ENCODE measurements at regions not wholly inside any gene's neighbourhood (a gene's known extent, or its start where the extent isn't known, plus 50 kb on each side); places are given as distances from the start of the nearest gene placed in this dataset.

DNA sequence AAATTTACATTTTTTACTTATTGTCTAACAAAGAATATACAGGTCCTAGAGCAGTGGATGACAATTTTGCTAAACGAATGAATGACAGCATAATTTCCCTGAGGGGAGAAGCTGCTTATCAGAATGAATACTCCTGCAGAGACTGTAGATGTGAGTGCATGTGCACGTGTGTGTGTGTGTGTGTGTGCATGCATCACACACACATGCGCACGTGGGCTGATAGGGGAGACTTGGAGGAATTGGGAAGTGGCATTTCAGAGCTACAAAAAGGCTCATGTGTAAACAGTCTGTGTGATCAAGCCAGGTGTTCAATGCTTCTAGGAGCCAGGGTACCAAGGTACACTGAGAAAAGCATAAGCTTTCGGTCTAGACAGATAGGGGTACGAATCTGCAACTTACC lies 93.5 kb upstream of the SASH1 start:
- DNase-seq (ENCODE audit: low spot score), result no peak

DNA sequence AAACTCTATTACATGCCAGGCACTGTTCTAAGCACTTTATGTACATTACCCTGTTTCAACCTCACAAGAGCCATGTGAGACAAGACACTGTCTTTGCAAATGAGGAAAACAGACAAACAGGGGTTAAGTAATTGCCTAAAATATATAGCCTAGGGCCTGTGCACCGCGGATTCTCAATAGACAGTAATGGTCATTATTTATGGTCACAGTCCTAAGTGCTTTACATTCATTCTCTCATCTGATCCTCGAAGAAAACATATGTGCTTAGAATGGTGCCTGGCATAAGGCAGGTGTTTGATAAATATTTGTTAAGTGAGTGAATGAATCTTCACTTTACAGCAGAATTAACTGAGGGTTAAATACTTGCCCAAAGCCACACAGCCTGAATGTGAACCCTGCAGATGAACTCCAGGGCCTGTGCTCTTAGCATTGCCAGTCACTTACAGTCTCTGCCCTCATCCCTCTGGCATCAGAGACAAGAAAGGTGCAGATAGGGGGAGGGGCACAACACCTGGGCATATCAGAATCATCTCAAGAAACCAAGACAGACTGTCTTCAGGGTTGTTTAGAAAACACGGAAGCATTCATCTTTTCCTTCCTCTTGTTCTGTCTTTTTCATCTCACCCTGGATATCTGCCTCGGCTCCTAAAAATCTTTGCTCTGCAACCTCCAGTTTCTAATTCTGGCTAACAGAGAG lies 92.8 kb upstream of the SASH1 start:
- DNase-seq (ENCODE audit: low spot score), result no peak

DNA sequence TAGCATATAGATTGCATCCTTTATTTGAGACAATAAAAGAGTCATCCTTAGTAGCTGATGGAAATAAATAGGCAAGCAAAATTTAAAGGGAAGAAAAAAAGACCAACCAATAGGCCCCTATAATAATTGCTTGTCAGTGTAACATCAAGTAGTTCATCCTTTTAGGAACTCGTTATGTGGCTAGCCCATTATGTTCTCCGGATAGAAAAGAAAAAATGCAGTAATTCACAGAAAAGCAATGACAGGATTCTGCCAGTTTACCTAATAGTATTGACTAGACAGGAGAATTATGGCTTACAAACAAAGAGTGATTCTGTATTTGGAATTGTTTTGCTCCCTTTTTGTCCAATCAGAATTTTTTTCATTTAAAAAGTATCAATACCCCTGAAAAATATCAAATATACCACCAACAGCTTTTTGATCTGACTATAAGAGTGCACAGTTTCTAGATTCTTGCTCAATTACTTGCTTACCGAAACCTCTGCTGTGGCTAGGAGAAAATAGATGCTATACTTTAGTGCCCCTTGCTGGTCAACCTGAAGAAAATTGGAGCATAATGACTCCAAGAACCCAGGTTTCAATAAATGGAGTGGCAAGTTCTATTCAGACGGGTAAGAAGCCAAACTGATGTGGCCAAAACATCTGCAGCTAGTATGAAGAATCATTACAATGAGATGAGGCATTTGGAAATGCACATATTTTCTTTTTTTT lies 91.5 kb upstream of the SASH1 start:
- no peak for DNase-seq (ENCODE audit: low spot score)

DNA sequence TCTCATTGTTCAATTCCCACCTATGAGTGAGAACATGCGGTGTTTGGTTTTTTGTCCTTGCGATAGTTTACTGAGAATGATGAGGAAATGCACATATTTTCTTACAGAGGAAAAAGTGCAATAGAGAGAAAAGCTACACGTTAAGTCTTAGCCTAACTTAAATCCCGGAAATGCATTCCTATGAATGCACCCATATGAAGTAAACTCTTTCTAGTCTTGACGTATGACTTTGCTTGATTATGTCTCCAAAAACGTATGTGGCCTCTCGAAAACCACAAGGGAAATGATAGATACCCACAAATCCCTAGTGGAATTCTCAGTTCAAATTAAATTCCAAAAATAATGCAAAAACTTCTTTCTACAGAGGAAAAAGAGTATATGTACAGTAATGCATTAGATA lies 90.7 kb upstream of the SASH1 start:
- no peak for DNase-seq (ENCODE audit: low spot score)

DNA sequence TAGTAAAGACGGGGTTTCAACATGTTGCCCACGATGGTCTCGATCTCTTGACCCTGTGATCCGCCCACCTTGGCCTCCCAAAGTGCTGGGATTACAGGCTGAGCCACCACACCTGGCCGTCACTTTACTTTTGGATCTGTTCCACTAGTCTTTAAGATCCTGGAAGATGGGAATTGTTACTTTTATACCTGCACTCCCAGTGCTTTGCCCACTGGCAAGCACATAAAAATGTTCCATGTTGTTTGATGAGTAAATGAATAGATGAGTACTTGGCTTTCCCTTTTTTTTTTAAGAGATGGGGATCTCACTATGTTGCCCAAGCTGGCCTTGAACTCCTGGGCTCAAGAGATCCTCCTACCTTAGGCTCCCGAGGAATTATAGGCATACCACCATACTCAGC lies 84.8 kb upstream of the SASH1 start:
- no peak for DNase-seq (ENCODE audit: low spot score)

DNA sequence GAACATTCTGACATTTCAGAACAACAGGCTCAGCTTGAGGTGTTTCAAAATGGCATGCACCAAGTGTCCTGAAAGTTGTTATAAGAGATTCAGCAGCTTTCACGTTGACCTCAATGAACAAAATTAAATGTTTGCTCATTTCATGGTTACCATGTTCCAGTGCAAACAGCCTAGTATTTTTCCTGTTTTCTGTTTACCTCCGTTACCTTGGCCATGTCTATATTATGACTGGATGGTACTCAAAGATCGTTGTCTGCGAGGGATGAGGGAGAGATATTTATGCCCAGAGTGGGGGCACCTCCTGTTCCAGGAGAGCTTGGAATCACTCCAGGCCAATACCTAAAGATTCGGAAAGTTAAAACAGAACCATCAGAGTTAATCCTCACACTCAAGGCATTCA lies 83.8 kb upstream of the SASH1 start:
- no peak for DNase-seq (ENCODE audit: low spot score)

DNA sequence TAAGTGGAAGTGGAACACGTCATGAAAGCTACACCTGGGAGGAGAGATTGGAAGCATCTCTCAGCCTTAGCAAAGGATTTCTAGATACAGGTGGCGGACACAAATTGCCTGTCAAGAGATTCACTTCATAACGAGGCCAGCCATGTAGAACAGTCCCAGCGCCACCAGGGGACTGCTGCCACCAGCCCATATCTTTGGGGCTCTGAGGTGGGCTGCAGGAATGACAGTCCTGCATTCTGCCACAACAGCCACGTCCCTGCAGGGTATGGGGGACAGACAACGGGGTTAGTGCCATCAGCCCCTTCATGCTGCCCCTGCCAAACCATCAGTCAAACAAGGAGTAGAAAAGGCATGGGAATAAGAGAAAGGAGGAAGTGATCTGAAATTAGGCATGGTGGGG lies 81.2 kb upstream of the SASH1 start:
- no peak for DNase-seq (ENCODE audit: low spot score)

DNA sequence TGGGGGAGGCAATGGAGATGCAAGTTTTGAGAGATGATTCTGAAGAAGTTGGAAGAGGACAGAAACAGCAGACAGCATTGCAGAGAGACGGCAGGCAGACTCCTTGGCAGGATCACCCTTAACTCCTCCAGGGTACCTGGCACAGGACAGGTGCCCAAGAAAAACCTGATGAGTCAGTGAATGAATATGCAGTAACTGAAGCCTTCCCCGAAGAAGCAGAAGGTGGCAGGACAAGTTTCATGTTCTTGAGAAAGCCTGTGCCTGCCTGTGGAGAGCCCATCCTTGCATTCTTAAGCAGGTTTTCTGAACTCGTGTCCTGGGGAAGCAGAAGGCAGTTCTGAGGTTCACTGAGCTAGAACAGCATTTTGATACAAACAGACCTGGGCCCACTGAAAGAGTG lies 79.6 kb upstream of the SASH1 start:
- DNase-seq (ENCODE audit: low spot score), result no peak

DNA sequence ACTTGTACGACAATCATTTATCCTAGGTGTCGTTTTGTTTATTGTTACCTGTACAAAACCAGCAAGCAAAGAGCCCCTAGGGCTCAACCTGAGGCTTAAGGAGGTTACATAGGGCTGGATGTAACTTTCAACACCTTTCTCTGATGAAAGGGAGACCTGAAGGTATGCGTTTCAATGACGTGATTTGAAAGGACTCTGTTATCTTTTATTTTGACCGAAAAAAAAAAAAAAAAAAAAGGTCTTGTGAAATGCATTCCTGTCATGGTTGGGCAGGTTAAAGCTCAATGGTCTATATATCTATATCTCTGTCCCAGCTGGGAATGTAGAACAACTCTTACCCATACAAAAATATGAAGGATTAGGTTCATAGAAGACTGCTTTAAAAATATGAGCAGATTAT lies 78.7 kb upstream of the SASH1 start:
- no peak for DNase-seq (ENCODE audit: low spot score)

DNA sequence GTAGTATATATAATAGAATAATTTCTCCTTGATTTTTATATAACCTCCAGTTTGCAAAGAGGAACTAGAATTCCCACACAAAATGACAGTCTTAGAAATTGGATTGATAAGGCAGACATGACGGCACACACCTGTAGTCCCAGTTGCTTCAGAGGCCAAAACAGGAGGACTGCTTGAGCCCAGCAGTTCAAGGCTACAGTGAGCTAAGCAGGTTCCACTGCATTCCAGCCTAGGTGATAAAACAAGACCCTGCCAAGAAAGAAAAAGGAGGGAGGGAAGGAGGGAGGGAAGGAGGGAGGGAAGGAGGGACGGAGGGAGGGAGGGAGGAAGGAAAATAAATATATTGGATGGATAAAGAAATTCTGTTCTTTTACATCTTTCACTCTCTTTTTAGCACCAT lies 77.6 kb upstream of the SASH1 start:
- DNase-seq (ENCODE audit: low spot score), result no peak

DNA sequence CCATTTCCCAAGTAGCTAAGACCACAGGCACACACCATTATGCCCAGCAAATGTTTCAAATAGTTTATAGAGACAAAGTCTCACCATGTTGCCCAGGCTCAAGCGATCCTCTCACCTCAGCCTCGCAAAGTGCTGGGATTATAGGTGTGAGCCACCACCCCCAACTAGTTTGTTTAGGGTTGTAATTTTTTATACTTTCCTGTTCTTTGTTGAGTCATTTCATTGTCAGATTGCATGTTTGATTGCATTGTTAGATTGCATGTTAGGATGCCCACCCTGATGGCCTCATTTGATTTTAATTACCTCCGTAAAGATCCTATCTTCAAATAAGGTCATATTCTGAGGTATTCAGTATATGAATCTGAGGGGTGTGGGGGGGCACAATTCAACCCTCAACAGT lies 73.3 kb upstream of the SASH1 start:
- no peak for DNase-seq (ENCODE audit: low spot score)

DNA sequence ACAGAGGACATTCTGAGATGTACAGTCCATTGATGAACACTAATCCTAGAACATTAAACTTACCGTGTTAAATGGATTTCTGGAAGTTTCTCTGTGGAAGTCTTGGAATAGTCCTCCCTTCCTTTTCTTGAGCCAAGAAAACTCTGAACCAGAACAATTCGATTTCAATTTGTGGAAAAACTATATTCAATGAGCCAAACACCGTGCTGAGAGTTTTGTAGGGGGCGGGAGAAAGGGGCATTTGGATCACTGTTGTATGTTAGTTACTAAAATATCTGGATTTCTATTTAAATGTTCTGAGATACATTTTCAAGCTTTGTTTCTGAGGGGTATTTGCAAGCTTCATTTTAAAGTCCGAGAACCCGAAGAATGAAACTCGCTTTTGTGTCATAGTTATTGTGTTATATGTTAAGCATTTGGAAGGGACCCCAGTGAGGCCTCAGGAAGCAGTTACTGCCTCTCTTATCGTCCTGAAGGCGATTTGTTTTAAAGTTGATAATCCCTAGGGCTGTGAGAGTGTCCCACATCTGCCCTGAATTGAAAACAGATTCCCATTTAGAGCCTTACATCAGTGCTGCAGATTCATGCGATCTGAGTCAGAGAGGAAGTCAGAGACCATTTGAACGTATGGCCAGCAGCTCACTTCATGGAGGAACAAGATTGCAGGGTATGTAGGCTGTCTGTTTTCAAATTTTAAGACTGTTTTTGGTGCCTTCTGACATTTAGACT lies 70.8 kb upstream of the SASH1 start:
- DNase-seq (ENCODE audit: low spot score), result no peak

DNA sequence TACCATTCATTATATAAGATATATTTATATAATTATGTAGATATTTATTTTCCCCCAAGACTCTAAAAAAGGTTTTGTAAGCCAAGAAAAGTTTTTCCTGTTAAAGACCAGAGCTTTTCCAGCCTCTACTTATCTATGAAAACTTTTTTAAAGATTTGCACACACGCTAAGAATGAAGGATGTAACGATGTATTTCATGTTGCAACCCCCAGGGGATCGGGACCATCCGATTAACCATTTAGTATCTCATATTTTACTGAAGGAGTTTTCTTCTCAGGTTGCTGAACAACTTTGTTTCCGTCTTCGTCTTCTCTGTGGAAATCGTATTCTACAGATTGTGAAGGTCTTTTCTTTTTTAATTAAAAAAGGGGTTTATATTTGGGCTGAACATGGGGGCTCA lies 70.0 kb upstream of the SASH1 start:
- no peak for DNase-seq (ENCODE audit: low spot score)

DNA sequence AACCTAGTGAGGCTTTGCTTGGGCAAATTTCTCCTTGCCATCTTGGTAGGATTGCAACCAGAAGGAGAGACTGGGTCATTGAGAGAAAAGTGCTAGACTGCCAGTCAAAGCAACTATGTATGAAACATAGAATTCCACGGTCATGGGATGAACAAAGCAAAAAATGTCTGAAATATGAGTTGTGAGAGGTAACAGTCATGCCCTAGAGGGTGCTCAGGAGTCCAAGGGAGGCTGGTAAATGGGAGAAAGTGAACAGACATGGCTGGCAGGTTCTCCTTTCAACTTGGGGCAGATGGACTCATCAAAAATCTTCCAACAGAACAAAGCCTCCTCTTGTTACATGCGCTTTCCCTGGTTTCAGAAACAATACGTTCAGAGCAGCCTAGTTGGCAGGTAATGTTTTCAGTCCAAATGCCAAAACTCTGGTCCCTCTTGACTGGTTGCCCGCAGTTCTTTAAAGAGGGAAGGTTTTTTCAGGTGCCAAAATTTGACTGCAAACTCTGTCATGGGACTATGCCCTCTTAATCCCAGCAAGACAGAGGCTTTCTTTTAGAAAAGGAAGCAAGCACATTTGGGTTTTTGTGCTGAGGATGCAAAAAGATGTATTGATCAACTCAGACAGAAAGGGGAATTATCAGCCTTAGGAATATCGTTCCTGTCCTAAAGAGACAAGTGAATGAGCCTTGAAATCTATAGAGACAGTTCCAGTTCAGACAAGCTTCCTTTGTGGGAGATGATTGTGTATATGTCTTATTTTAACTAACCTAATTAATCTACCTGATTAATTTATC lies 68.5 kb upstream of the SASH1 start:
- DNase-seq (ENCODE audit: low spot score), result no peak

DNA sequence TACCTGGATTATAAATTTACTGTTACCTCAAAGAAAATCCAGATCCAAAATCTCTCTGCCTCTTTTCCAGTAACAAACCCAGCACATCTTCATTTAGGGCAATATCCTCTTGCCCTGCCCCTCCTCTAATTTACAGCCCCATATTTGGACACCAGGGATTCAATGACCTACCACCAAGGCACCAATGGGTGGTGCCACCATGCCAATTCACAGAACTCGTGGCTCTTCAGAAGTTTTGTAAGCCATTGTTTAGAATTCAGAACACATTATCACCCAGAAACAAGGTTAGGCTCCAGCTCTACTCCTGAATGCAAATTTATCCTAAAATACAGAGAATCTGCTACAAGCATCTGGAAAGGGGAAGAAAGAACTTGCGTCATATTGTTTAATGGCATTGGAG lies 67.8 kb upstream of the SASH1 start:
- no peak for DNase-seq (ENCODE audit: low spot score)

DNA sequence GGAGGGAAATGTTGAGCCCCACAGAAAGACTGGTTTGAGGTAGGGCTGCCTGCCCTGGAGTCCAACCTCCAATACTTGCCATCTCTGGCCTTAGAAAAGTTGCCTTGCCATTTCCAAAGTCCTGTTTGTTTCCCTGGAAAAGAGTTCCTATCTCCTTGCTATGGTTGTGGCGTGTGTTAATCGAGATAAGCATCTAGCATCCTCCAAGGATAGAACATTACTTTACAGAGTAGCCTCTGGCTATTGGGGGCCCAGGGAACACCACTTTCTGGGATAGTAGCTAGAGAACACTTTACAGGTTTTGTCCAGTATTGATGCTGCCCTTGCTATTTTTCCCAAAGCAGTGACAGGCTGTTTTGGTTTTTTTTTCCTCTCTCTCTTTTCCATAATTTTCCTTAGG lies 57.4 kb upstream of the SASH1 start:
- no peak for DNase-seq (ENCODE audit: low spot score)

DNA sequence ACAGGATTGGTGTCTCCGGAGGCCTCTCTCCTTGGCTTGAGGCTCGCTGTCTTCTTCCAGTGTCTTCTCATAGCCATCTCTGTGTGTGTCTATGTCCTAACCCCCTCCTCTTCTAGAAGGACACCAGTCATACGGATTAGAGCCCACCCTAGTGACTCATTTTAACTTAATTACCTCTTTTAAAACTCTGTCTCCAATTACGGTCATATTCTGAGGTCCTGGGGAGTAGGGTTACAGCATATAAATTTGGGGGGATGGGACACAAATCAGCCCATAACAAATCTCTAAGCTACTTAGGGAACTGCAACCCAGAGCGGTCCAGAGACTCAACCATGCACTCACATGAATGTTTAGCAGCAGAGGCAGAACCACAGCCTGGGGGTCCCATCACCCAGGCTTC lies 56.1 kb upstream of the SASH1 start:
- no peak for DNase-seq (ENCODE audit: low spot score)

DNA sequence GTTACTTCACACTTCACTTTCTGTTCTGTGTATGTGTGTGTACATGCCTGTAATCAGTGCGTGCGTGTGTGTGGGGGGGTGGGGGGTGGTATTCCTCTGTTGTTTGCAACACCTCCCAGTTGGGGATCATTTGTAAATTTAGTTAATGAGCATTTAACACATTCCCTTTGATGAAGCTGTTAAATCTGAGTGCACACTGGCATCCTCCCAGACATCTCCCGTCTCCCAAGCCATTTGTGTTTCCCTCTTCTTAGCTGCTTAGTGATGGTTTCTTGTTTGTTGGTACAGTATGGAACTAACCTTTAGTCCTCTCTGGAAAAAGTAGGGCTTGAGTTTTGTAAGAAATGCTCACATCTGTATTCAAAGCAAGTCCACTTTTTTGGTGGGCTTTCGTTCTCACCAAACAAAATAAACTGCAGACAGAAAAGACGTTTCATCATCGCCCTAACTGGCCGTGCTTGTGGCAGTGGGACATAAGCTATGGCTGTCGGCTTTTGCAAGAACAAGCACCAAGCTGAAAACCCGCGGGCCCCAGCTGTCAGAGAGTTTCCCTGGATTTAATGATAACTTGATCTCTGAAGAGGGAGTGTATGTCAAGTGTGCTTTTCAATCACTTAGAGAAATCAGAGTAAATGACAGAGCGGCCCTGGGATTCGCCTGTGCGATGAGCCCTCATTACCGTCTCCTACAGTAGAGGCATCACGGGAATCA lies 54.9 kb upstream of the SASH1 start:
- no peak for DNase-seq (ENCODE audit: low spot score)

DNA sequence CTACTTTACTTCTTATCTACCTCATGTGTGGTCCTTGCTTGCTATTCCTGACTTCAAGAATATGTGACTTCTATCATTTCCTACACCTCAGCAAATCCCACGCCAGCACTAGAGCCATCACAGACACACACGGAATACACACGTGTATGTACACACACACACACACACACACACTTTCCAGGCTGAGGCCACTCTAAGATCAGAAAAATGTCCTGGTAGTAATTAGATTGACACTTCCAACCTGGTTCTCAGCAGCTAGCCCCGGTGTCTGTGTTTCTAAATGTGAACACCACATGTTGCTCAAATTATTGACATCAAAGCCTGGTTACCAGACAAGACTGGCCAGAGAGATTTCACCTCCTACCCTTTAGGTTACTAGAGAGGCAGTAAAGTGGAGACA lies 54.1 kb upstream of the SASH1 start:
- DNase-seq (ENCODE audit: low spot score), result no peak

DNA sequence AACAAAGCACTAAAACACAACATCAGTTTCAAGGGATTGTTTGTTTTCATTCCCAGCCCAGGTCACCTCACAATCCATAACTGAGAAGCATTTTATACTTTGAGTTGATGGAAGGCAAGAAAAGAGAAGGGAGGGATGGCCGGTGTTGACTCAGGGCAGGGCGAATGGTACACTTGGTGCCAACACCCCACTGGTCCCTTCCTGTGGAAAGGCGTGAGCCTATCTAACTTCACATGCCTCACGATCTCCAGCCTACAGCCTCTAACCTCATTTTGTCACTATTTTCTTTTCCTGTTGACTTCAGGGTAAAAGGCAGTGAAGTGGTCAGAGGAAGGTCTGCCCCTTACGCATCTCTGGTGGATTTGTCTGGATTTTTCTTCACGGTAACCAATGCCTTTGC lies 53.5 kb upstream of the SASH1 start:
- no peak for DNase-seq (ENCODE audit: low spot score)

DNA sequence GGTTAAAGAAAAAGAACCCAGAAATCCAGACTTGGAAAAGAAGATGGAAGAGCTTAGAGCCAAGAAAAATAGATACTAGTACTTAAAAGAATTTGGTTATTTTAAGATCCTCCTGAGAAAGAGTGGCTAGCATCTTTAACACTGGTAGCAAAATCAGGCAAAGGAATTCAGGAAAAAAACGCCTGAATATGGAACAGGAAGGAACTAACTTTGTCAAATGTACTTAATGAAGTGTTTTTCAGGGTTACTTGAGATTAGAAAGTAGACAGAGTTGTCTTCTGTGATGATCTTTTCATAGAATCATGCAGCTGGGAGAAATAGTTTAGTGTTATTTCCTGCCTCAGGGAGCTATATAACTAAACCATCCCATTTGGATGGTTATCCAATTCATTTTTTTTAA lies 50.8 kb upstream of the SASH1 start:
- no peak for DNase-seq (ENCODE audit: low spot score)

All from hematopoietic multipotent progenitor cell treated with erythropoietin and hydrocortisone succinate and interleukin-3 and kit ligand, for 15 days (in vitro differentiated cells).